GM23338 (cell line): ENCODE measurements at regions not wholly inside any gene's neighbourhood (a gene's known extent, or its start where the extent isn't known, plus 50 kb on each side); places are given as distances from the start of the nearest gene placed in this dataset.

Experiments used
- ATAC-seq: fragments of 200-7000 bp; cut with Tn5 transposase; 3 replicates; pipeline ENCODE4 v1.9.1; 2020
- DNase-seq: peaks from one replicate; pipeline ENCODE4 v3.0.0-alpha.2; 2015; ENCODE audit warnings: low spot score
- H2AFZ ChIP-seq: fragments of 200-600 bp; sonication (generic); 2 replicates; pipeline ENCODE4 v1.8.0; 2016; ENCODE audit warnings: antibody characterized with exemption, mild to moderate bottlenecking, moderate library complexity
- H3F3A ChIP-seq: fragments of 200-600 bp; sonication (generic); replicated peaks from 2 replicates; pipeline ENCODE4 v1.8.0; 2017; ENCODE audit warnings: antibody characterized with exemption, mixed run types, low read depth
- H3K27ac ChIP-seq: fragments of 200-600 bp; sonication (generic); 2 replicates; pipeline ENCODE4 v1.6.1; 2016; ENCODE audit warnings: low read depth
- H3K27me3 ChIP-seq: fragments of 200-600 bp; sonication (generic); 2 replicates; pipeline ENCODE4 v1.8.0; 2016; ENCODE audit warnings: mild to moderate bottlenecking, mixed run types, moderate library complexity; ENCODE audit not compliant: insufficient read depth
- H3K36me3 ChIP-seq: fragments of 200-600 bp; sonication (generic); 2 replicates; pipeline ENCODE4 v1.8.0; 2016; ENCODE audit warnings: mild to moderate bottlenecking; ENCODE audit not compliant: insufficient read depth
- H3K4me1 ChIP-seq: fragments of 200-600 bp; sonication (generic); 2 replicates; pipeline ENCODE4 v1.8.0; 2016; ENCODE audit warnings: mild to moderate bottlenecking, moderate library complexity; ENCODE audit not compliant: insufficient read depth
- H3K4me2 ChIP-seq: fragments of 200-600 bp; sonication (generic); 2 replicates; pipeline ENCODE4 v1.7.1; 2017; ENCODE audit warnings: mixed run types
- H3K4me3 ChIP-seq: fragments of 200-600 bp; sonication (generic); 2 replicates; pipeline ENCODE4 v1.6.1; 2016; ENCODE audit warnings: mixed run types
- H3K79me2 ChIP-seq: fragments of 200-600 bp; sonication (generic); replicated peaks from 2 replicates; pipeline ENCODE4 v1.8.0; 2017; ENCODE audit warnings: mild to moderate bottlenecking; ENCODE audit not compliant: insufficient read depth
- H3K9me2 ChIP-seq: fragments of 200-600 bp; sonication (generic); 2 replicates; pipeline ENCODE4 v1.8.0; 2017; ENCODE audit not compliant: insufficient read depth
- H4K20me1 ChIP-seq: fragments of 200-600 bp; sonication (generic); replicated peaks from 2 replicates; pipeline ENCODE4 v1.8.0; 2017; ENCODE audit warnings: mild to moderate bottlenecking; ENCODE audit not compliant: insufficient read depth
- H3K27ac Mint-ChIP-seq: 2 replicates; pipeline ENCODE4 v1.8.0; 2020; ENCODE audit warnings: inconsistent platforms, mild to moderate bottlenecking, moderate library complexity, mixed read lengths
- H3K27me3 Mint-ChIP-seq: 3 replicates; pipeline ENCODE4 v1.8.0; 2022; ENCODE audit warnings: low read depth, mild to moderate bottlenecking, moderate library complexity, mixed read lengths, inconsistent platforms; ENCODE audit not compliant: insufficient read depth, poor library complexity
- H3K36me3 Mint-ChIP-seq: 3 replicates; pipeline ENCODE4 v1.8.0; 2021; ENCODE audit warnings: low read depth, mild to moderate bottlenecking, inconsistent platforms, moderate library complexity, mixed read lengths
- H3K4me1 Mint-ChIP-seq: 3 replicates; pipeline ENCODE4 v1.8.0; 2020; ENCODE audit warnings: mild to moderate bottlenecking, inconsistent platforms, mixed read lengths
- H3K4me3 Mint-ChIP-seq: 3 replicates; pipeline ENCODE4 v1.8.0; 2021; ENCODE audit warnings: moderate library complexity, mild to moderate bottlenecking, inconsistent platforms, mixed read lengths
- H3K9me3 Mint-ChIP-seq: 3 replicates; pipeline ENCODE4 v1.8.0; 2020; ENCODE audit warnings: moderate library complexity, mild to moderate bottlenecking, inconsistent platforms, mixed read lengths
- CREB1 ChIP-seq: fragments of 250-450 bp; sonication (Bioruptor Pico); IDR thresholded peaks from 2 replicates; pipeline ENCODE4 v1.5.0; 2020; ENCODE audit warnings: low read depth, mild to moderate bottlenecking, moderate library complexity
- CTCF ChIP-seq, 2 experiments: fragments of 200-600 bp in 1 of 2; sonication (generic) in 1 of 2; conservative IDR thresholded peaks; 2 replicates each; pipeline versions ENCODE4 v1.5.1 to v1.6.1; 2016 to 2017; ENCODE audit warnings: antibody characterized with exemption in 2 of 2, low read depth in 2 of 2, mild to moderate bottlenecking in 2 of 2, moderate library complexity in 1 of 2
- EZH2phosphoT487 ChIP-seq: fragments of 200-600 bp; sonication (generic); IDR thresholded peaks from one replicate; pipeline ENCODE4 v1.8.1; 2018; ENCODE audit warnings: antibody characterized with exemption; ENCODE audit not compliant: unreplicated experiment
- JUNB ChIP-seq: IDR thresholded peaks from one replicate; pipeline ENCODE4 v1.6.1; 2016; ENCODE audit warnings: antibody characterized with exemption; ENCODE audit not compliant: unreplicated experiment
- REST ChIP-seq: IDR thresholded peaks from one replicate; pipeline ENCODE4 v1.6.1; 2018; ENCODE audit warnings: antibody characterized with exemption; ENCODE audit not compliant: unreplicated experiment
- ZNF114 ChIP-seq: fragments of 250-450 bp; sonication (Bioruptor Pico); IDR thresholded peaks from 2 replicates; pipeline ENCODE4 v1.5.0; 2020; ENCODE audit warnings: mild to moderate bottlenecking, moderate library complexity
- ZNF331 ChIP-seq: fragments of 250-450 bp; sonication (Bioruptor Pico); IDR thresholded peaks from 2 replicates; pipeline ENCODE4 v1.5.0; 2020; ENCODE audit warnings: low read depth, mild to moderate bottlenecking, moderate library complexity
- TF ChIP-seq, protein P1 (sequence below): fragments of 250-450 bp; sonication (Bioruptor Pico); IDR thresholded peaks from 2 replicates; pipeline ENCODE4 v1.5.0; 2020; ENCODE audit warnings: mild to moderate bottlenecking, moderate library complexity

- peaks cover 2% of the 10 kb centered on the region for H3K27me3 Mint-ChIP-seq
- Histone ChIP-seq H3K36me3 (no peaks in the 10 kb centered on the region), H3K4me2 (no peak overlapping the region), H3K4me3 (no peak overlapping the region), H4K20me1 (no peaks in the 10 kb centered on the region), H3K9me2 (0 out of 2 replicates have a peak, but pooled peaks cover 7% of the 10 kb centered on the region), H2AFZ (no peak overlapping the region), H3K27me3 (no peaks in the 10 kb centered on the region), H3F3A (no peaks in the 10 kb centered on the region), H3K4me1 (no peaks in the 10 kb centered on the region), H3K79me2 (no peaks in the 10 kb centered on the region), H3K27ac (no peak overlapping the region)
- no peaks in the 10 kb centered on the region for H3K36me3 Mint-ChIP-seq
- peaks cover 5% of the 10 kb centered on the region for H3K4me1 Mint-ChIP-seq
- DNase-seq: no peak
- no peak overlapping the region for H3K4me3 Mint-ChIP-seq
- ATAC-seq: no peak
- TF ChIP-seq, protein P1, sequence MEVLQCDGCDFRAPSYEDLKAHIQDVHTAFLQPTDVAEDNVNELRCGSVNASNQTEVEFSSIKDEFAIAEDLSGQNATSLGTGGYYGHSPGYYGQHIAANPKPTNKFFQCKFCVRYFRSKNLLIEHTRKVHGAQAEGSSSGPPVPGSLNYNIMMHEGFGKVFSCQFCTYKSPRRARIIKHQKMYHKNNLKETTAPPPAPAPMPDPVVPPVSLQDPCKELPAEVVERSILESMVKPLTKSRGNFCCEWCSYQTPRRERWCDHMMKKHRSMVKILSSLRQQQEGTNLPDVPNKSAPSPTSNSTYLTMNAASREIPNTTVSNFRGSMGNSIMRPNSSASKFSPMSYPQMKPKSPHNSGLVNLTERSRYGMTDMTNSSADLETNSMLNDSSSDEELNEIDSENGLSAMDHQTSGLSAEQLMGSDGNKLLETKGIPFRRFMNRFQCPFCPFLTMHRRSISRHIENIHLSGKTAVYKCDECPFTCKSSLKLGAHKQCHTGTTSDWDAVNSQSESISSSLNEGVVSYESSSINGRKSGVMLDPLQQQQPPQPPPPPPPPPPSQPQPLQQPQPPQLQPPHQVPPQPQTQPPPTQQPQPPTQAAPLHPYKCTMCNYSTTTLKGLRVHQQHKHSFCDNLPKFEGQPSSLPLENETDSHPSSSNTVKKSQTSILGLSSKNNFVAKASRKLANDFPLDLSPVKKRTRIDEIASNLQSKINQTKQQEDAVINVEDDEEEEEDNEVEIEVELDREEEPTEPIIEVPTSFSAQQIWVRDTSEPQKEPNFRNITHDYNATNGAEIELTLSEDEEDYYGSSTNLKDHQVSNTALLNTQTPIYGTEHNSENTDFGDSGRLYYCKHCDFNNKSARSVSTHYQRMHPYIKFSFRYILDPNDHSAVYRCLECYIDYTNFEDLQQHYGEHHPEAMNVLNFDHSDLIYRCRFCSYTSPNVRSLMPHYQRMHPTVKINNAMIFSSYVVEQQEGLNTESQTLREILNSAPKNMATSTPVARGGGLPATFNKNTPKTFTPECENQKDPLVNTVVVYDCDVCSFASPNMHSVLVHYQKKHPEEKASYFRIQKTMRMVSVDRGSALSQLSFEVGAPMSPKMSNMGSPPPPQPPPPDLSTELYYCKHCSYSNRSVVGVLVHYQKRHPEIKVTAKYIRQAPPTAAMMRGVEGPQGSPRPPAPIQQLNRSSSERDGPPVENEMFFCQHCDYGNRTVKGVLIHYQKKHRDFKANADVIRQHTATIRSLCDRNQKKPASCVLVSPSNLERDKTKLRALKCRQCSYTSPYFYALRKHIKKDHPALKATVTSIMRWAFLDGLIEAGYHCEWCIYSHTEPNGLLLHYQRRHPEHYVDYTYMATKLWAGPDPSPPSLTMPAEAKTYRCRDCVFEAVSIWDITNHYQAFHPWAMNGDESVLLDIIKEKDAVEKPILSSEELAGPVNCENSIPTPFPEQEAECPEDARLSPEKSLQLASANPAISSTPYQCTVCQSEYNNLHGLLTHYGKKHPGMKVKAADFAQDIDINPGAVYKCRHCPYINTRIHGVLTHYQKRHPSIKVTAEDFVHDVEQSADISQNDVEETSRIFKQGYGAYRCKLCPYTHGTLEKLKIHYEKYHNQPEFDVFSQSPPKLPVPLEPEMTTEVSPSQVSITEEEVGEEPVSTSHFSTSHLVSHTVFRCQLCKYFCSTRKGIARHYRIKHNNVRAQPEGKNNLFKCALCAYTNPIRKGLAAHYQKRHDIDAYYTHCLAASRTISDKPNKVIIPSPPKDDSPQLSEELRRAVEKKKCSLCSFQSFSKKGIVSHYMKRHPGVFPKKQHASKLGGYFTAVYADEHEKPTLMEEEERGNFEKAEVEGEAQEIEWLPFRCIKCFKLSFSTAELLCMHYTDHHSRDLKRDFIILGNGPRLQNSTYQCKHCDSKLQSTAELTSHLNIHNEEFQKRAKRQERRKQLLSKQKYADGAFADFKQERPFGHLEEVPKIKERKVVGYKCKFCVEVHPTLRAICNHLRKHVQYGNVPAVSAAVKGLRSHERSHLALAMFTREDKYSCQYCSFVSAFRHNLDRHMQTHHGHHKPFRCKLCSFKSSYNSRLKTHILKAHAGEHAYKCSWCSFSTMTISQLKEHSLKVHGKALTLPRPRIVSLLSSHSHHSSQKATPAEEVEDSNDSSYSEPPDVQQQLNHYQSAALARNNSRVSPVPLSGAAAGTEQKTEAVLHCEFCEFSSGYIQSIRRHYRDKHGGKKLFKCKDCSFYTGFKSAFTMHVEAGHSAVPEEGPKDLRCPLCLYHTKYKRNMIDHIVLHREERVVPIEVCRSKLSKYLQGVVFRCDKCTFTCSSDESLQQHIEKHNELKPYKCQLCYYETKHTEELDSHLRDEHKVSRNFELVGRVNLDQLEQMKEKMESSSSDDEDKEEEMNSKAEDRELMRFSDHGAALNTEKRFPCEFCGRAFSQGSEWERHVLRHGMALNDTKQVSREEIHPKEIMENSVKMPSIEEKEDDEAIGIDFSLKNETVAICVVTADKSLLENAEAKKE (CRISPR knock-in tag): no peak
- TF ChIP-seq JUNB (no peak), EZH2phosphoT487 (no peak), ZNF114 (no peak), REST (no peak), CTCF (conservative IDR thresholded peaks at IDR 0.05; ENCODE audit: low read depth in 2 of 2) (no peak), ZNF331 (CRISPR knock-in tag) (no peak), CREB1 (CRISPR knock-in tag) (no peak)
- no peak overlapping the region for H3K27ac Mint-ChIP-seq
- 0 out of 3 replicates have a peak, but pooled peaks cover 4% of the 10 kb centered on the region for H3K9me3 Mint-ChIP-seq
These were observed 51.2 kb upstream of the ABCC4 start for GRCh38 chr13:95352486-95352885.
